22Rv1 (cell line): ENCODE measurements at regions not wholly inside any gene's neighbourhood (a gene's known extent, or its start where the extent isn't known, plus 50 kb on each side); places are given as distances from the start of the nearest gene placed in this dataset.

Source experiments
- ZFX ChIP-seq: fragments of 450-650 bp; IDR thresholded peaks from 2 replicates; pipeline ENCODE4 v1.6.1; 2017; ENCODE audit warnings: antibody characterized with exemption, borderline replicate concordance
- TF ChIP-seq, protein P1 (sequence below): fragments of 450-650 bp; IDR thresholded peaks from 2 replicates; pipeline ENCODE4 v1.5.1; 2017; ENCODE audit warnings: mild to moderate bottlenecking

DNA sequence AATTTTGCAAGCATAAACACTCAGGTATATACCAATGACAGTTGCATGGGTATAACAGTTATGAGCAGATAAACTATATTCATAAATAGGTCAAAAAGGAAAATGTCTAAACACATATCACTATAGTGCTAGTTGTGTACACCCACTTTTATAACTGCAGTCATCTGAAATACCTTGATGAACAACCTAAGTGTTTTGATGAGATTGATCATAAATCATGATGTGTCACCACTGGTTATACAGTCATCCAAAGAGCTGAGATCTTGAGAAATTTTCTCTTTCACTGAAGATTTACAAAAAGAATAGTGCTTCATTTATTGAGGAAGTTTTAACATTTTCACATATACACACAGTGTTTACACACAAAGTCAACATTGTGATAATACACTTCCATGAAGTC, 78.6 kb upstream of the SLC25A13 start:
- TF ChIP-seq, protein P1, sequence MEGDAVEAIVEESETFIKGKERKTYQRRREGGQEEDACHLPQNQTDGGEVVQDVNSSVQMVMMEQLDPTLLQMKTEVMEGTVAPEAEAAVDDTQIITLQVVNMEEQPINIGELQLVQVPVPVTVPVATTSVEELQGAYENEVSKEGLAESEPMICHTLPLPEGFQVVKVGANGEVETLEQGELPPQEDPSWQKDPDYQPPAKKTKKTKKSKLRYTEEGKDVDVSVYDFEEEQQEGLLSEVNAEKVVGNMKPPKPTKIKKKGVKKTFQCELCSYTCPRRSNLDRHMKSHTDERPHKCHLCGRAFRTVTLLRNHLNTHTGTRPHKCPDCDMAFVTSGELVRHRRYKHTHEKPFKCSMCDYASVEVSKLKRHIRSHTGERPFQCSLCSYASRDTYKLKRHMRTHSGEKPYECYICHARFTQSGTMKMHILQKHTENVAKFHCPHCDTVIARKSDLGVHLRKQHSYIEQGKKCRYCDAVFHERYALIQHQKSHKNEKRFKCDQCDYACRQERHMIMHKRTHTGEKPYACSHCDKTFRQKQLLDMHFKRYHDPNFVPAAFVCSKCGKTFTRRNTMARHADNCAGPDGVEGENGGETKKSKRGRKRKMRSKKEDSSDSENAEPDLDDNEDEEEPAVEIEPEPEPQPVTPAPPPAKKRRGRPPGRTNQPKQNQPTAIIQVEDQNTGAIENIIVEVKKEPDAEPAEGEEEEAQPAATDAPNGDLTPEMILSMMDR = no peak
- TF ChIP-seq ZFX = no peak
